ENCODE measurements at regions not wholly inside any gene's neighbourhood (a gene's known extent, or its start where the extent isn't known, plus 50 kb on each side); places are given as distances from the start of the nearest gene placed in this dataset.
A peak's percentile ranks its signal among the peaks of the same experiment; 100 is the strongest.
"Not testable (repeated sequence)": the region's sequence is repeated elsewhere in the genome, so short reads cannot be mapped to it uniquely, and the experiment has no call there.

- DNase-seq (ENCODE audit: insufficient read length, low spot score, missing footprints); H3K4me2 ChIP-seq (ENCODE audit: insufficient read depth, low read length): not testable (repeated sequence)
Measured at GRCh38 chr9:41280299-41281238, 91.5 kb upstream of the ZNG1F start.

GRCh38 chr9:41279437-41279836, 90.3 kb upstream of the ZNG1F start:
- H3K9me3 ChIP-seq (ENCODE audit: low read depth, low read length); H3K79me2 ChIP-seq (ENCODE audit: insufficient read depth, low read length); H3K4me2 ChIP-seq (ENCODE audit: insufficient read depth, low read length); H4K20me1 ChIP-seq (ENCODE audit: insufficient read depth, low read length); H3K4me3 ChIP-seq (ENCODE audit: insufficient read depth, low read length); H3K27me3 ChIP-seq (ENCODE audit: insufficient read depth, low read length); H3K4me1 ChIP-seq (ENCODE audit: insufficient read depth, low read length); H3K27ac ChIP-seq (ENCODE audit: low read depth, low read length); H2AFZ ChIP-seq (ENCODE audit: low read length); H3K36me3 ChIP-seq (ENCODE audit: insufficient read depth, low read length); DNase-seq (ENCODE audit: insufficient read length, low spot score, missing footprints): not testable (repeated sequence)

More at GRCh38 chr9:41280299-41281238, 91.5 kb upstream of the ZNG1F start:
- not testable (repeated sequence) for H3K4me1 ChIP-seq (ENCODE audit: insufficient read depth, low read length); H3K36me3 ChIP-seq (ENCODE audit: insufficient read depth, low read length); H2AFZ ChIP-seq (ENCODE audit: low read length); H4K20me1 ChIP-seq (ENCODE audit: insufficient read depth, low read length); H3K4me3 ChIP-seq (ENCODE audit: insufficient read depth, low read length); H3K79me2 ChIP-seq (ENCODE audit: insufficient read depth, low read length); H3K9me3 ChIP-seq (ENCODE audit: low read depth, low read length); H3K27me3 ChIP-seq (ENCODE audit: insufficient read depth, low read length); H3K27ac ChIP-seq (ENCODE audit: low read depth, low read length)

- H2AFZ ChIP-seq (ENCODE audit: low read length); H3K27ac ChIP-seq (ENCODE audit: low read depth, low read length); DNase-seq (ENCODE audit: insufficient read length, low spot score, missing footprints); H3K9me3 ChIP-seq (ENCODE audit: low read depth, low read length); H3K27me3 ChIP-seq (ENCODE audit: insufficient read depth, low read length); H3K4me2 ChIP-seq (ENCODE audit: insufficient read depth, low read length); H3K4me1 ChIP-seq (ENCODE audit: insufficient read depth, low read length); H4K20me1 ChIP-seq (ENCODE audit: insufficient read depth, low read length); H3K36me3 ChIP-seq (ENCODE audit: insufficient read depth, low read length); H3K4me3 ChIP-seq (ENCODE audit: insufficient read depth, low read length); H3K79me2 ChIP-seq (ENCODE audit: insufficient read depth, low read length): not testable (repeated sequence)
Measured at GRCh38 chr9:41279033-41279432, 89.9 kb upstream of the ZNG1F start.

DNA sequence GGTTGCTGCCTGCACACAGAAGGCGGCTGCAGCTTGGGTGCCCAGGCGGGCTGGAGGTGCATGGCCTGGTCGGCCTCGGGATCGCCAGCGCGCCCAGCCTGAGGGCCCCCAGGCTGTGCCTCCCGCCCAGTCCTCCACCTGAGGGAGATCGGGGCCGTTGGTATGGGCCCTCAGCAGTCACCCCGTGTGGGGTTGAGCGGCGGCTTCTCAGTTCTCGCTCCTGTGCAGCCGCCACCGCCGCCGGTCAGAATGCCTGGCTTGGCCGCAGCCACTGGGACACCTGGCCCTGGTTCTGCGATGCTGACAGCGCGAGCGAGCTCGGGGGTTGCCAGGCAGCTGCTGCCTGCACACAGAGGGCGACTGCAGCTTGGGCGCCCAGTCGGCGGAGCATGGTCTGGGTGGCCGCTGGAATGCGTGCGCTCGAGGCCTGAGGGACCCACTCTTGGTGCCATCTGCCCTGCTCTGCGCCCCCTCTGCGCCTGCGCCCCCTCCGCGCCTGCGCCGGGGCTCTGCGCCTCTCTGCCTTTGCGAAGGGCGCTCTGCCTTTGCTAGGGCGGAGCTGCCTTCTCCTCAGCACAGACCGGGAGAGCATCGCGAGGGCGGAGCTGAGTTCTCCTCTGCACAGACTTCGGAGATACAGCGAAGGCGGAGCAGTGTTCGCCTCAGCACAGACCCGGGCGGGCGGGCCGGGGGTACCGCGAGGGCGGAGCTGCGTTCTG, 84.6 kb upstream of the ZNG1F start:
- H3K36me3 ChIP-seq (ENCODE audit: insufficient read depth, low read length); H2AFZ ChIP-seq (ENCODE audit: low read length); H4K20me1 ChIP-seq (ENCODE audit: insufficient read depth, low read length); H3K79me2 ChIP-seq (ENCODE audit: insufficient read depth, low read length); H3K9me3 ChIP-seq (ENCODE audit: low read depth, low read length); H3K27me3 ChIP-seq (ENCODE audit: insufficient read depth, low read length); H3K4me1 ChIP-seq (ENCODE audit: insufficient read depth, low read length); H3K27ac ChIP-seq (ENCODE audit: low read depth, low read length): not testable (repeated sequence)
- H3K4me2 ChIP-seq (ENCODE audit: insufficient read depth, low read length), result peak overlapping the region; percentile 43
- H3K4me3 ChIP-seq (ENCODE audit: insufficient read depth, low read length), result peak overlapping the region; percentile 56
- peak; percentile 26 for DNase-seq (ENCODE audit: insufficient read length, low spot score, missing footprints)

- not testable (repeated sequence) for H3K27ac ChIP-seq (ENCODE audit: low read depth, low read length); H4K20me1 ChIP-seq (ENCODE audit: insufficient read depth, low read length); H3K36me3 ChIP-seq (ENCODE audit: insufficient read depth, low read length); H3K79me2 ChIP-seq (ENCODE audit: insufficient read depth, low read length); H2AFZ ChIP-seq (ENCODE audit: low read length); H3K4me3 ChIP-seq (ENCODE audit: insufficient read depth, low read length); H3K4me1 ChIP-seq (ENCODE audit: insufficient read depth, low read length); DNase-seq (ENCODE audit: insufficient read length, low spot score, missing footprints); H3K27me3 ChIP-seq (ENCODE audit: insufficient read depth, low read length); H3K9me3 ChIP-seq (ENCODE audit: low read depth, low read length); H3K4me2 ChIP-seq (ENCODE audit: insufficient read depth, low read length)
Measured at GRCh38 chr9:41272879-41273548, 83.9 kb upstream of the ZNG1F start.

DNA sequence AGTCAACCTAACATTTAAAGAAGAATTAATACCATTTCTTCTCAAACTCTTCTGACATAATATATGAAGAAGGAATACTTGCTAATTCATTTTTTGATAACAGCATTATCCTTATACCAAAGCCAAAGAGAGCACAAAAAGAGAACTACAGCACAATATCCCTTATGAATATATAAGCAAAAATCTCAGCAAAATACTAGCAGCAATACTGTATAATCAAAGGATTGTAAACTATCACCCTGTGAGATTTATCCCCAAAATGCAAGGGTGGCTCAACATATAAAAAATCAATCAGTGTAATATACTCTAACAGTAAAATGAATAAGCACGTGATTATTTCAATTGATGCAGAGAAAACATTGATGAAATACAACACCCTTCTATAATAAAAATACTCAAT, 81.9 kb upstream of the ZNG1F start:
- H3K9me3 ChIP-seq (ENCODE audit: low read depth, low read length); H3K4me3 ChIP-seq (ENCODE audit: insufficient read depth, low read length); H3K27ac ChIP-seq (ENCODE audit: low read depth, low read length); H3K36me3 ChIP-seq (ENCODE audit: insufficient read depth, low read length); H3K79me2 ChIP-seq (ENCODE audit: insufficient read depth, low read length); H3K4me2 ChIP-seq (ENCODE audit: insufficient read depth, low read length); H4K20me1 ChIP-seq (ENCODE audit: insufficient read depth, low read length); DNase-seq (ENCODE audit: insufficient read length, low spot score, missing footprints); H3K27me3 ChIP-seq (ENCODE audit: insufficient read depth, low read length); H3K4me1 ChIP-seq (ENCODE audit: insufficient read depth, low read length); H2AFZ ChIP-seq (ENCODE audit: low read length): not testable (repeated sequence)

DNA sequence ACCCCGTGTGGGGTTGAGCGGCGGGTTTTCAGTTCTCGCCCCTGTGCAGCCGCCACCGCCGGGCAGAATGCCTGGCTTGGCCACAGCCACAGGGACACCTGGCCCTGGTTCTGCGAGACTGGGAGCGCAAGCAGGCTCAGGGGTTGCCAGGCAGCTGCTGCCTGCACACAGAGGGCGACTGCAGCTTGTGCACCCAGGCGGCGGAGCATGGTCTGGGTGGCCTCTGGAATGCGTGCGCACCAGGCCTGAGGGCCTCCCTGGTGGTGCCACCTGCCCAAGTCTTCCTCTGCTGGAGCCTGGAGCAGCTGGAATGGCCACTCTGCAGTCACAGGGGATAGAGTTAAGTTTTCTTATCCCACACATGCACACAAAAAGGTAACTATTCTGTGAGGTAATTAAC, 80.4 kb upstream of the ZNG1F start:
- H3K4me3 ChIP-seq (ENCODE audit: insufficient read depth, low read length); H3K4me1 ChIP-seq (ENCODE audit: insufficient read depth, low read length); DNase-seq (ENCODE audit: insufficient read length, low spot score, missing footprints); H3K36me3 ChIP-seq (ENCODE audit: insufficient read depth, low read length); H3K27me3 ChIP-seq (ENCODE audit: insufficient read depth, low read length); H3K27ac ChIP-seq (ENCODE audit: low read depth, low read length); H3K79me2 ChIP-seq (ENCODE audit: insufficient read depth, low read length); H4K20me1 ChIP-seq (ENCODE audit: insufficient read depth, low read length); H3K4me2 ChIP-seq (ENCODE audit: insufficient read depth, low read length); H3K9me3 ChIP-seq (ENCODE audit: low read depth, low read length); H2AFZ ChIP-seq (ENCODE audit: low read length): not testable (repeated sequence)

- not testable (repeated sequence) for H3K4me3 ChIP-seq (ENCODE audit: insufficient read depth, low read length); H4K20me1 ChIP-seq (ENCODE audit: insufficient read depth, low read length); DNase-seq (ENCODE audit: insufficient read length, low spot score, missing footprints)
Measured at GRCh38 chr9:41269054-41269453, 79.9 kb upstream of the ZNG1F start.

More at GRCh38 chr9:41269054-41269453, 79.9 kb upstream of the ZNG1F start:
- H3K4me1 ChIP-seq (ENCODE audit: insufficient read depth, low read length); H3K4me2 ChIP-seq (ENCODE audit: insufficient read depth, low read length); H3K27me3 ChIP-seq (ENCODE audit: insufficient read depth, low read length); H3K27ac ChIP-seq (ENCODE audit: low read depth, low read length); H3K36me3 ChIP-seq (ENCODE audit: insufficient read depth, low read length); H3K79me2 ChIP-seq (ENCODE audit: insufficient read depth, low read length); H2AFZ ChIP-seq (ENCODE audit: low read length); H3K9me3 ChIP-seq (ENCODE audit: low read depth, low read length): not testable (repeated sequence)
